ENCODE measurements at regions not wholly inside any gene's neighbourhood (a gene's known extent, or its start where the extent isn't known, plus 50 kb on each side); places are given as distances from the start of the nearest gene placed in this dataset.

DNA sequence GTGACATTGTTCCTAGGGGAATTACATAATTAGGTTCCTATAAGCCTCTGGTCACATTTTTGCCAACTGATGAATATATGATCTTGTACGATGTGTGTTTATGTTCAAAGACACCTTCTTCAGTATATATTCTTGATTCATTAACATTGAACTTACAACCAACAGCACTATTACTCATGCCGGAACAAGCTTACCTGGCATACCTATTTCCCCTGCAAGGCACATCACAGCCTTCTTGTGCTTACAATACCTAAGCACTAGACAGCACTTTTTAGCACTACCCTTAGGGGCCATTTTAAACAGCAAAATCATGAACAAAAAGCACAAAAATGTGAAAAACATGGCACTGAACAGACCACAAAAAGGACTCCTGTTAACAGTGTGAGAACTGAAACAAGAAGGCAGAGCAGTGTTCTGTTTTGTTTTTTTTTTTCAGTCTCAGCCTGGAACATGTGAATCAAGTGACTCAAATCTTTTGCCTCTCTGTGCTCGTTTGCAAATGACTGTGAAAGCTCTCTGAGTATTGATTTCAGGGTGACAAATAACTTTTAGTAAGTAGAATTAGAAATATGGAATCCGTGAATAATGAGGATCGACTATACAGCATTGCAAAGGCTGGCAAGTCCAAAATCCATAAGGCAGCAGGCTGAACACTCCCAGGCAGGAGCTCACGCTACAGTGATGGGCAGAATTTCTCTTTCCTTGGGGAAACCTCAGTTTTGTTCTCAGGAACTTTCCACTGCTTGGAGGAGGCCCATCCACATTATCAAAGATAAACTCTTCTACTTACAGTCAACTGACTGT is 102.3 kb upstream of the TSHZ2 start:
- Histone ChIP-seq H3K9me2 (replicated peaks; ENCODE audit: insufficient read depth, low read length) (no peaks in the 10 kb centered on the region), H2AFZ (ENCODE audit: low read length) (peak overlapping the region; percentile 22; the same call in 1 of the 2 replicates), H3K36me3 (replicated peaks; ENCODE audit: insufficient read depth, low read length) (no peaks in the 10 kb centered on the region), H3K9ac (ENCODE audit: low read length) (no peak overlapping the region), H3K4me3 (ENCODE audit: low read length) (no peak overlapping the region), H3F3A (ENCODE audit: insufficient read depth, low read length) (no peaks in the 10 kb centered on the region), H3K9me3 (replicated peaks; ENCODE audit: insufficient read depth, low read length) (no peaks in the 10 kb centered on the region), H4K20me1 (ENCODE audit: insufficient read depth, low read length) (no peaks in the 10 kb centered on the region), H3K27me3 (replicated peaks; ENCODE audit: insufficient read depth, low read length) (no peaks in the 10 kb centered on the region), H3K27ac (ENCODE audit: low read length) (no peak overlapping the region), H3K4me1 (ENCODE audit: low read length) (no peaks in the 10 kb centered on the region), H3K4me2 (ENCODE audit: low read depth, low read length) (peak overlapping the region; percentile 18; the same call in 1 of the 2 replicates), H3K79me2 (ENCODE audit: low read length) (no peaks in the 10 kb centered on the region)
- TF ChIP-seq, protein P1, sequence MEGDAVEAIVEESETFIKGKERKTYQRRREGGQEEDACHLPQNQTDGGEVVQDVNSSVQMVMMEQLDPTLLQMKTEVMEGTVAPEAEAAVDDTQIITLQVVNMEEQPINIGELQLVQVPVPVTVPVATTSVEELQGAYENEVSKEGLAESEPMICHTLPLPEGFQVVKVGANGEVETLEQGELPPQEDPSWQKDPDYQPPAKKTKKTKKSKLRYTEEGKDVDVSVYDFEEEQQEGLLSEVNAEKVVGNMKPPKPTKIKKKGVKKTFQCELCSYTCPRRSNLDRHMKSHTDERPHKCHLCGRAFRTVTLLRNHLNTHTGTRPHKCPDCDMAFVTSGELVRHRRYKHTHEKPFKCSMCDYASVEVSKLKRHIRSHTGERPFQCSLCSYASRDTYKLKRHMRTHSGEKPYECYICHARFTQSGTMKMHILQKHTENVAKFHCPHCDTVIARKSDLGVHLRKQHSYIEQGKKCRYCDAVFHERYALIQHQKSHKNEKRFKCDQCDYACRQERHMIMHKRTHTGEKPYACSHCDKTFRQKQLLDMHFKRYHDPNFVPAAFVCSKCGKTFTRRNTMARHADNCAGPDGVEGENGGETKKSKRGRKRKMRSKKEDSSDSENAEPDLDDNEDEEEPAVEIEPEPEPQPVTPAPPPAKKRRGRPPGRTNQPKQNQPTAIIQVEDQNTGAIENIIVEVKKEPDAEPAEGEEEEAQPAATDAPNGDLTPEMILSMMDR (IDR thresholded peaks at IDR 0.05; ENCODE audit: low read length), result no peak
- TF ChIP-seq EZH2phosphoT487 (IDR thresholded peaks at IDR 0.05; ENCODE audit: low read length) (no peak), EZH2 (optimal IDR thresholded peaks at IDR 0.05; ENCODE audit: low read depth, low read length) (no peak)
- no peak for DNase-seq

DNA sequence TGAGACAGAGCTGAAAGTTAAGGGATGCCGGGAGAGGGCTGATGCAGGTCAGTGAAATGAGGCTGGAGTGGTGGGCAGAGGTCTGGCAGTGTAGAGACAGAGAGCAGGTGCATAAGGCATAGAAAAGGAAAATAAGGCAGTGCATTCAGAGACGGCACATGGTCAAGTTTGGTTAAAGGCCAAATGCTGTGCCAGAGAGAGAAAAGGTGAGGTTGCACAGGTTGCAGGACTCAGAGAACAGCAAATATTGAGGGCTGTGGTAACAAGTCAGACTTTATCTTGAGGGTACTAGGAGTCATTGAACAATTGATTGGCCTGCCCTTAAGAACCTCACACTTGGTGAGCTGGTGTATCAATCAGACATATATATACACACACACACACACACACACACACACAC is 102.9 kb upstream of the TSHZ2 start:
- no peak overlapping the region for H3K4me2 ChIP-seq (ENCODE audit: low read depth, low read length)
- no peak overlapping the region for H3K4me3 ChIP-seq (ENCODE audit: low read length)
- no peak overlapping the region for H3K9ac ChIP-seq (ENCODE audit: low read length)
- H3K79me2 ChIP-seq (ENCODE audit: low read length), result no peaks in the 10 kb centered on the region
- no peaks in the 10 kb centered on the region for H4K20me1 ChIP-seq (ENCODE audit: insufficient read depth, low read length)
- no peaks in the 10 kb centered on the region for H3K9me2 ChIP-seq (replicated peaks; ENCODE audit: insufficient read depth, low read length)
- no peaks in the 10 kb centered on the region for H3K36me3 ChIP-seq (replicated peaks; ENCODE audit: insufficient read depth, low read length)
- H3K4me1 ChIP-seq (ENCODE audit: low read length), result no peaks in the 10 kb centered on the region
- H3F3A ChIP-seq (ENCODE audit: insufficient read depth, low read length), result no peaks in the 10 kb centered on the region
- no peak for DNase-seq
- no peak overlapping the region for H2AFZ ChIP-seq (ENCODE audit: low read length)
- no peaks in the 10 kb centered on the region for H3K27me3 ChIP-seq (replicated peaks; ENCODE audit: insufficient read depth, low read length)
- H3K27ac ChIP-seq (ENCODE audit: low read length), result no peak overlapping the region
- TF ChIP-seq EZH2phosphoT487 (IDR thresholded peaks at IDR 0.05; ENCODE audit: low read length) (no peak), EZH2 (optimal IDR thresholded peaks at IDR 0.05; ENCODE audit: low read depth, low read length) (no peak)
- TF ChIP-seq, protein P1 (IDR thresholded peaks at IDR 0.05; ENCODE audit: low read length), result no peak
- H3K9me3 ChIP-seq (replicated peaks; ENCODE audit: insufficient read depth, low read length), result no peaks in the 10 kb centered on the region

DNA sequence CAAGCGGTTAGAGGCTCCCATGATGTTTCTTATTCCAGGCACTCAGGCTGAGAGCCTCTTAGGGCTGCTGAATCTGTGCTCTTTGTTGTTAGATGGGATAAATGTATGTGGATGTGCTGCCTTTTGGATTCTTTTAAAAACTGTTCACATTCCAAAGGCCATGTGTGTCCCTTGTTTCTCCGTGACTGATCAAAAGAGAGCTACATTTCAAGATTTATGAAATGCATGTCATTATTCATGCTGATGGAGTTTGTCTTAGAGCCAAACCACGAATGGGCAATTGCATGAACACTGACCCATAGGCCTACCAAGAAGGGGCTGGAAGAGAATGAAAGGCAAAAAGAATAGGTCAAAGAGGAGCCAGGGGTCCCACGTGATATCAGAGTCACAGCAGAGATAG is 104.9 kb upstream of the TSHZ2 start:
- Histone ChIP-seq H4K20me1 (ENCODE audit: insufficient read depth, low read length) (no peaks in the 10 kb centered on the region), H3K27me3 (replicated peaks; ENCODE audit: insufficient read depth, low read length) (no peaks in the 10 kb centered on the region), H3K4me2 (ENCODE audit: low read depth, low read length) (no peak overlapping the region), H3K79me2 (ENCODE audit: low read length) (no peaks in the 10 kb centered on the region), H3K27ac (ENCODE audit: low read length) (no peak overlapping the region), H3K9me2 (replicated peaks; ENCODE audit: insufficient read depth, low read length) (no peaks in the 10 kb centered on the region), H3K36me3 (replicated peaks; ENCODE audit: insufficient read depth, low read length) (no peaks in the 10 kb centered on the region), H2AFZ (ENCODE audit: low read length) (no peak overlapping the region), H3K4me3 (ENCODE audit: low read length) (no peak overlapping the region), H3K9ac (ENCODE audit: low read length) (no peak overlapping the region), H3F3A (ENCODE audit: insufficient read depth, low read length) (no peaks in the 10 kb centered on the region), H3K4me1 (ENCODE audit: low read length) (no peaks in the 10 kb centered on the region), H3K9me3 (replicated peaks; ENCODE audit: insufficient read depth, low read length) (no peaks in the 10 kb centered on the region)
- no peak for DNase-seq
- TF ChIP-seq, protein P1 (IDR thresholded peaks at IDR 0.05; ENCODE audit: low read length), result no peak
- TF ChIP-seq EZH2phosphoT487 (IDR thresholded peaks at IDR 0.05; ENCODE audit: low read length), result no peak
- no peak for TF ChIP-seq EZH2 (optimal IDR thresholded peaks at IDR 0.05; ENCODE audit: low read depth, low read length)

Data from MM.1S (cell line).